ENCODE measurements at regions not wholly inside any gene's neighbourhood (a gene's known extent, or its start where the extent isn't known, plus 50 kb on each side); places are given as distances from the start of the nearest gene placed in this dataset.
A peak's percentile ranks its signal among the peaks of the same experiment; 100 is the strongest.

DNA sequence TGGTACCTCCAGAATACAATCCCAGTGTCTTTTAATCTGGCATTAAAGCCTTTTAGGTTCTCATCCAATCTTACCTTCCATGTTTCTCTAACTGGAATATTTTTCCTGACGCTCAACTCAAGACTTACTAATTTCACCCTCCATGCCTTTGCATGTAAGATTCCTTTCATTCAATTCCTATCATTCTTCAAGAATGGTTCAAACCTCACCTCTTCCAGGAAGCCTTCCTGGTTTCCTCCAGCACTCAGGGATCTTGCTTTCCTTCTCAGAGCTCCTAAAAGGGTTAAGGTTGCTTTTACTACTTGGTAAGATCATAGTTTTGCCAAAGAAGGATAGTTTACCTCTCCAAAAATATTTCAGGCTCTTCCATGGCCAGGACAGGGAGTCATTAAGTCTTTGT, 91.2 kb upstream of the CACNA1E start:
- Histone ChIP-seq H3K9me3 (ENCODE audit: severe bottlenecking) (no peaks in the 10 kb centered on the region), H3K36me3 (ENCODE audit: low read depth) (no peaks in the 10 kb centered on the region), H3K4me1 (ENCODE audit: insufficient read depth, poor library complexity, severe bottlenecking) (no peaks in the 10 kb centered on the region), H3K4me3 (ENCODE audit: severe bottlenecking) (no peak overlapping the region), H3K27ac (ENCODE audit: poor library complexity, severe bottlenecking) (no peak overlapping the region), H3K27me3 (ENCODE audit: insufficient read depth, poor library complexity, severe bottlenecking) (no peaks in the 10 kb centered on the region)
- TF ChIP-seq, protein P1, sequence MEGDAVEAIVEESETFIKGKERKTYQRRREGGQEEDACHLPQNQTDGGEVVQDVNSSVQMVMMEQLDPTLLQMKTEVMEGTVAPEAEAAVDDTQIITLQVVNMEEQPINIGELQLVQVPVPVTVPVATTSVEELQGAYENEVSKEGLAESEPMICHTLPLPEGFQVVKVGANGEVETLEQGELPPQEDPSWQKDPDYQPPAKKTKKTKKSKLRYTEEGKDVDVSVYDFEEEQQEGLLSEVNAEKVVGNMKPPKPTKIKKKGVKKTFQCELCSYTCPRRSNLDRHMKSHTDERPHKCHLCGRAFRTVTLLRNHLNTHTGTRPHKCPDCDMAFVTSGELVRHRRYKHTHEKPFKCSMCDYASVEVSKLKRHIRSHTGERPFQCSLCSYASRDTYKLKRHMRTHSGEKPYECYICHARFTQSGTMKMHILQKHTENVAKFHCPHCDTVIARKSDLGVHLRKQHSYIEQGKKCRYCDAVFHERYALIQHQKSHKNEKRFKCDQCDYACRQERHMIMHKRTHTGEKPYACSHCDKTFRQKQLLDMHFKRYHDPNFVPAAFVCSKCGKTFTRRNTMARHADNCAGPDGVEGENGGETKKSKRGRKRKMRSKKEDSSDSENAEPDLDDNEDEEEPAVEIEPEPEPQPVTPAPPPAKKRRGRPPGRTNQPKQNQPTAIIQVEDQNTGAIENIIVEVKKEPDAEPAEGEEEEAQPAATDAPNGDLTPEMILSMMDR (IDR thresholded peaks at IDR 0.05; ENCODE audit: poor library complexity, severe bottlenecking), result no peak
- no peak for ATAC-seq (ENCODE audit: low read depth)
- DNase-seq (ENCODE audit: low spot score), result no peak

DNA sequence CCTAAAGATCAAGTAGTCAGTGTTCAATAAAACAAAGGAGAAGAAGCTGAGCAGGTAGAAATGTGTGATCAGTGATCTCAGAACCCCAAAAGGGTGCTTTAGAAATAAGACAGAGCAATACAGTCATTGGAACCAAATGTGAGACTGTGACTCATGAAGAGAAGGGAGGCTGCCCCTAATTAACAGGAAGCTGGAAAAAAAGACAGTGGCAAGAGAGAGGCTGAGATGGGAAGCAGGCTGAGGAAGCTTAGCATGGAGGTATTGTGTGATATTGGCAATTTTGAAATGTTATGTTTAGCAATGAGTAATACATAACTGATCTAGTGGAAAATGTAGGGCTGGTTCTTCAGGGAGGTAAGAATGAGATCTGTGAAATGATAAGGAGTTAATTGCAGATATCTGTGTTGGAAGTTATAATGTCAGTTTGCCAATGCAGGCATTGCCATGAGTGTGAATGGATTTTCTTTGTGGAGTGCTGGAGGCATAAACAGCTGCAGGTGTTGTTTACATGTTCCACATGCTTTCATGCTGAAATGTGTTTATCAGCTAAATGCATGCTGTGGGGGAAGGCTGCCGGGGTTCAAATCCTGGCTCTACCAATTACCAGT, 90.6 kb upstream of the CACNA1E start:
- ATAC-seq (ENCODE audit: low read depth) (peak; percentile 48), DNase-seq (ENCODE audit: low spot score) (no peak)
- Histone ChIP-seq H3K27ac (ENCODE audit: poor library complexity, severe bottlenecking) (no peak overlapping the region), H3K9me3 (ENCODE audit: severe bottlenecking) (no peaks in the 10 kb centered on the region), H3K36me3 (ENCODE audit: low read depth) (no peaks in the 10 kb centered on the region), H3K27me3 (ENCODE audit: insufficient read depth, poor library complexity, severe bottlenecking) (no peaks in the 10 kb centered on the region), H3K4me1 (ENCODE audit: insufficient read depth, poor library complexity, severe bottlenecking) (no peaks in the 10 kb centered on the region), H3K4me3 (ENCODE audit: severe bottlenecking) (no peak overlapping the region)
- TF ChIP-seq, protein P1 (IDR thresholded peaks at IDR 0.05; ENCODE audit: poor library complexity, severe bottlenecking), result no peak

DNA sequence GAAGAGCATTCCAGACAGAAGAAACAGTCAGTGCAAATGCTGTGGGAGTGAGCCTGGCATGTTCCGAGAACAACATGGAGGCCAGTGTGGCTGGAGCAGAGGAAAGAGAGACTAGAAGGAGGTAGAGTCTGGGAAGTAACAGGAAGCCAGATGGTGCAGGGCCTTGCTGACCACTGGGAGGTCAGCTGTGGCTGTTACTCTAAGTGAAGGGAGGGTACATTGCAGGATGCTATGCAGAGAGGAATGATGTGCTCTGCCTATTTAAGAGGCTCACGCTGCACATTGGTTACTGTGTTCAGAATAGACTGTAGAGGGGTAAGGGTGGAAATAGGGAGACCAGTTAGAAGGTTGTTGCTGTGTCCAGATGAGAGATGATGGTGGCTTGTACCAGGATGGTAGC, 88.6 kb upstream of the CACNA1E start:
- H3K27ac ChIP-seq (ENCODE audit: poor library complexity, severe bottlenecking), result no peak overlapping the region
- ATAC-seq (ENCODE audit: low read depth) (no peak), DNase-seq (ENCODE audit: low spot score) (no peak)
- H3K4me3 ChIP-seq (ENCODE audit: severe bottlenecking), result no peak overlapping the region
- H3K27me3 ChIP-seq (ENCODE audit: insufficient read depth, poor library complexity, severe bottlenecking), result no peaks in the 10 kb centered on the region
- no peaks in the 10 kb centered on the region for H3K36me3 ChIP-seq (ENCODE audit: low read depth)
- no peaks in the 10 kb centered on the region for H3K4me1 ChIP-seq (ENCODE audit: insufficient read depth, poor library complexity, severe bottlenecking)
- H3K9me3 ChIP-seq (ENCODE audit: severe bottlenecking), result no peaks in the 10 kb centered on the region
- TF ChIP-seq, protein P1 (IDR thresholded peaks at IDR 0.05; ENCODE audit: poor library complexity, severe bottlenecking), result no peak

DNA sequence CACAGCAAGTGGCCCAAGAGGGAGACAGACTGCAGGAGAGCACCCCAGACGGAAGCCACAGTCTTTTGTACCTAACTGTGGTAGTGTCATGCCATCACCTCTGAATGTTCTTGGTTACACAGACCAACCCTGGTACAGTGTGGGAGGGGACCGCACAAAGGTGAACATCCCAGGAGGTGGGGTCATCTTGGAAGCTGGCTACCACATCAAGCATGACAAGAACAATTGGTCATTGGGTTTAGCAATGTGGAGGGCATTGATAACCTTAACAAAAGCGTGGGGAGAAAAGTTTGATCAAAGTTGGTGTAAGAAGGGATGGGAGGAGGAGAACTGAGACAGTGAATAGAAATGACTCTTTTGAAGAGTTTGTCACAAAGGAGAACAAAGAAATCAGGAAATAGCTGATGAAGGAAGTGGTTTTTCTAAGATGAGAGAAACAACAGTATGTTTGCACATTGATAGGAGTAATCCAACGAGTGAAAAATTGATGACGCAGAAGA, 87.1 kb upstream of the CACNA1E start:
- DNase-seq (ENCODE audit: low spot score), result no peak
- no peak overlapping the region for H3K4me3 ChIP-seq (ENCODE audit: severe bottlenecking)
- no peaks in the 10 kb centered on the region for H3K27me3 ChIP-seq (ENCODE audit: insufficient read depth, poor library complexity, severe bottlenecking)
- ATAC-seq (ENCODE audit: low read depth), result no peak
- H3K9me3 ChIP-seq (ENCODE audit: severe bottlenecking), result no peaks in the 10 kb centered on the region
- no peaks in the 10 kb centered on the region for H3K36me3 ChIP-seq (ENCODE audit: low read depth)
- TF ChIP-seq, protein P1 (IDR thresholded peaks at IDR 0.05; ENCODE audit: poor library complexity, severe bottlenecking), result no peak
- no peaks in the 10 kb centered on the region for H3K4me1 ChIP-seq (ENCODE audit: insufficient read depth, poor library complexity, severe bottlenecking)
- H3K27ac ChIP-seq (ENCODE audit: poor library complexity, severe bottlenecking), result no peak overlapping the region

DNA sequence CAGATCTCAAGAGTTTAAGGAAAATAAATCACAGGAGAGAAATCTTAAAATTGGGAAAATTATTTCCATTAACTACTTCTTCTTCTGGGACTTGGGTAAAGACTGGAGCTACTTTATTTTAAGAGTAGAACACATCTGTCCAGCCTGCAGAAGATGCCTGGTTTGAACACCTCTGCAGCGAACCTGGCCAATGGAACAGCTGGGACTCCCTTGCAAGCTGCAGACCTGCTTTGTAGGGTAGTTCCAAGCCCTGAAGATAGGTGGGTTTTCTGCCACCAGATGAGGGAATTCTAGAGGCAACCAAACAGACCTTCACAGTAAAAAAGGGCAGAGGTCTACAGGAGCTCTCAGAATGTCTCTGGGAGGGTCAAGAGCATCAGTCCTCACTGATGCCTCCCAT, 86.5 kb upstream of the CACNA1E start:
- Histone ChIP-seq H3K9me3 (ENCODE audit: severe bottlenecking) (no peaks in the 10 kb centered on the region), H3K36me3 (ENCODE audit: low read depth) (no peaks in the 10 kb centered on the region), H3K4me3 (ENCODE audit: severe bottlenecking) (no peak overlapping the region), H3K4me1 (ENCODE audit: insufficient read depth, poor library complexity, severe bottlenecking) (no peaks in the 10 kb centered on the region), H3K27ac (ENCODE audit: poor library complexity, severe bottlenecking) (no peak overlapping the region), H3K27me3 (ENCODE audit: insufficient read depth, poor library complexity, severe bottlenecking) (no peaks in the 10 kb centered on the region)
- TF ChIP-seq, protein P1 (IDR thresholded peaks at IDR 0.05; ENCODE audit: poor library complexity, severe bottlenecking), result no peak
- ATAC-seq (ENCODE audit: low read depth), result no peak
- DNase-seq (ENCODE audit: low spot score), result no peak
